Activated naive CD8-positive, alpha-beta T cell treated with anti-CD3 and anti-CD28 coated beads for 36 hours (primary cell): ENCODE measurements at regions not wholly inside any gene's neighbourhood (a gene's known extent, or its start where the extent isn't known, plus 50 kb on each side); places are given as distances from the start of the nearest gene placed in this dataset.
"Not testable (repeated sequence)": the region's sequence is repeated elsewhere in the genome, so short reads cannot be mapped to it uniquely, and the experiment has no call there.

Source experiments
- DNase-seq: peaks from one replicate; pipeline ENCODE4 v3.0.0; 2021
- H3K27ac Mint-ChIP-seq: one replicate; pipeline ENCODE4 v1.8.0; 2022; ENCODE audit warnings: mild to moderate bottlenecking, moderate library complexity, mixed read lengths
- H3K27me3 Mint-ChIP-seq: one replicate; pipeline ENCODE4 v1.8.0; 2022; ENCODE audit warnings: mild to moderate bottlenecking, mixed read lengths
- H3K36me3 Mint-ChIP-seq: one replicate; pipeline ENCODE4 v1.8.0; 2021; ENCODE audit warnings: mild to moderate bottlenecking, mixed read lengths
- H3K4me1 Mint-ChIP-seq: one replicate; pipeline ENCODE4 v1.8.0; 2021; ENCODE audit warnings: mixed read lengths
- H3K4me3 Mint-ChIP-seq: one replicate; pipeline ENCODE4 v1.8.0; 2022; ENCODE audit warnings: mild to moderate bottlenecking, moderate library complexity, mixed read lengths
- H3K9me3 Mint-ChIP-seq: one replicate; pipeline ENCODE4 v1.8.0; 2022; ENCODE audit warnings: mixed read lengths

- no peak for DNase-seq
- H3K4me1 Mint-ChIP-seq, result no peaks in the 10 kb centered on the region
- no peak overlapping the region for H3K4me3 Mint-ChIP-seq
- H3K36me3 Mint-ChIP-seq, result no peaks in the 10 kb centered on the region
- peaks cover 4% of the 10 kb centered on the region for H3K9me3 Mint-ChIP-seq
- no peak overlapping the region for H3K27ac Mint-ChIP-seq
- H3K27me3 Mint-ChIP-seq, result peaks cover 10% of the 10 kb centered on the region
Measured at GRCh38 chr10:3396116-3396515, 223.5 kb upstream of the PITRM1 start.

- Mint-ChIP-seq H3K4me3 (no peak overlapping the region), H3K27me3 (peaks cover 10% of the 10 kb centered on the region), H3K9me3 (peaks cover 4% of the 10 kb centered on the region), H3K36me3 (no peaks in the 10 kb centered on the region), H3K4me1 (no peaks in the 10 kb centered on the region), H3K27ac (no peak overlapping the region)
- no peak for DNase-seq
Measured at GRCh38 chr10:3395458-3395861, 222.9 kb upstream of the PITRM1 start.

- Mint-ChIP-seq H3K27ac (no peak overlapping the region), H3K27me3 (peaks cover 10% of the 10 kb centered on the region), H3K4me3 (no peak overlapping the region), H3K36me3 (no peaks in the 10 kb centered on the region), H3K9me3 (peaks cover 4% of the 10 kb centered on the region), H3K4me1 (no peaks in the 10 kb centered on the region)
- no peak for DNase-seq
Measured at GRCh38 chr10:3395041-3395440, 222.5 kb upstream of the PITRM1 start.

- DNase-seq, result no peak
- Mint-ChIP-seq H3K9me3 (peaks cover 4% of the 10 kb centered on the region), H3K4me1 (no peaks in the 10 kb centered on the region), H3K4me3 (no peak overlapping the region), H3K36me3 (no peaks in the 10 kb centered on the region), H3K27me3 (peaks cover 10% of the 10 kb centered on the region), H3K27ac (no peak overlapping the region)
Measured at GRCh38 chr10:3393958-3394357, 221.4 kb upstream of the PITRM1 start.

- H3K27ac Mint-ChIP-seq, result no peak overlapping the region
- H3K4me1 Mint-ChIP-seq, result no peaks in the 10 kb centered on the region
- no peaks in the 10 kb centered on the region for H3K36me3 Mint-ChIP-seq
- peaks cover 4% of the 10 kb centered on the region for H3K9me3 Mint-ChIP-seq
- DNase-seq, result no peak
- H3K27me3 Mint-ChIP-seq, result peaks cover 14% of the 10 kb centered on the region
- H3K4me3 Mint-ChIP-seq, result no peak overlapping the region
Measured at GRCh38 chr10:3391657-3392056, 219.1 kb upstream of the PITRM1 start.

GRCh38 chr10:3389130-3389529, 216.5 kb upstream of the PITRM1 start:
- H3K4me3 Mint-ChIP-seq, result no peak overlapping the region
- peaks cover 6% of the 10 kb centered on the region for H3K27me3 Mint-ChIP-seq
- no peak overlapping the region for H3K27ac Mint-ChIP-seq
- H3K36me3 Mint-ChIP-seq, result peaks cover 2% of the 10 kb centered on the region
- DNase-seq, result no peak
- peaks cover 12% of the 10 kb centered on the region for H3K9me3 Mint-ChIP-seq
- no peaks in the 10 kb centered on the region for H3K4me1 Mint-ChIP-seq

- Mint-ChIP-seq H3K27ac (no peak overlapping the region), H3K9me3 (peaks cover 12% of the 10 kb centered on the region)
Measured at GRCh38 chr10:3385487-3385886, 212.9 kb upstream of the PITRM1 start.

GRCh38 chr10:3382092-3382491, 209.5 kb upstream of the PITRM1 start:
- no peak overlapping the region for H3K4me3 Mint-ChIP-seq
- H3K36me3 Mint-ChIP-seq, result peaks cover 2% of the 10 kb centered on the region
- H3K9me3 Mint-ChIP-seq, result peaks cover 12% of the 10 kb centered on the region
- peaks cover 12% of the 10 kb centered on the region for H3K27me3 Mint-ChIP-seq
- DNase-seq, result no peak
- no peaks in the 10 kb centered on the region for H3K4me1 Mint-ChIP-seq
- no peak overlapping the region for H3K27ac Mint-ChIP-seq

More at GRCh38 chr10:3385487-3385886, 212.9 kb upstream of the PITRM1 start:
- H3K36me3 Mint-ChIP-seq, result peaks cover 2% of the 10 kb centered on the region
- no peak for DNase-seq
- no peak overlapping the region for H3K4me3 Mint-ChIP-seq
- H3K27me3 Mint-ChIP-seq, result peaks cover 12% of the 10 kb centered on the region
- no peaks in the 10 kb centered on the region for H3K4me1 Mint-ChIP-seq

GRCh38 chr10:3380406-3381050, 207.9 kb upstream of the PITRM1 start:
- Mint-ChIP-seq H3K27me3 (peaks cover 6% of the 10 kb centered on the region), H3K9me3 (peaks cover 12% of the 10 kb centered on the region), H3K36me3 (peaks cover 2% of the 10 kb centered on the region), H3K4me1 (no peaks in the 10 kb centered on the region), H3K27ac (no peak overlapping the region), H3K4me3 (no peak overlapping the region)
- no peak for DNase-seq

GRCh38 chr10:3376631-3377030, 204.0 kb upstream of the PITRM1 start:
- Mint-ChIP-seq H3K9me3 (no peaks in the 10 kb centered on the region), H3K4me3 (no peak overlapping the region), H3K4me1 (no peaks in the 10 kb centered on the region)

GRCh38 chr10:3375505-3375904, 202.9 kb upstream of the PITRM1 start:
- no peaks in the 10 kb centered on the region for H3K27me3 Mint-ChIP-seq
- H3K4me3 Mint-ChIP-seq, result no peak overlapping the region
- H3K4me1 Mint-ChIP-seq, result no peaks in the 10 kb centered on the region
- H3K27ac Mint-ChIP-seq, result no peak overlapping the region
- H3K9me3 Mint-ChIP-seq, result no peaks in the 10 kb centered on the region
- no peaks in the 10 kb centered on the region for H3K36me3 Mint-ChIP-seq
- no peak for DNase-seq

More at GRCh38 chr10:3376631-3377030, 204.0 kb upstream of the PITRM1 start:
- DNase-seq, result no peak
- Mint-ChIP-seq H3K36me3 (no peaks in the 10 kb centered on the region), H3K27ac (no peak overlapping the region), H3K27me3 (peaks cover 6% of the 10 kb centered on the region)

- no peaks in the 10 kb centered on the region for H3K4me1 Mint-ChIP-seq
- DNase-seq, result no peak
- H3K27me3 Mint-ChIP-seq, result no peaks in the 10 kb centered on the region
- H3K4me3 Mint-ChIP-seq, result no peak overlapping the region
- H3K27ac Mint-ChIP-seq, result no peak overlapping the region
- no peaks in the 10 kb centered on the region for H3K9me3 Mint-ChIP-seq
- H3K36me3 Mint-ChIP-seq, result no peaks in the 10 kb centered on the region
Measured at GRCh38 chr10:3374914-3375313, 202.3 kb upstream of the PITRM1 start.

- not testable (repeated sequence) for DNase-seq, H3K27me3 Mint-ChIP-seq, H3K27ac Mint-ChIP-seq, H3K9me3 Mint-ChIP-seq, H3K4me1 Mint-ChIP-seq, H3K4me3 Mint-ChIP-seq, H3K36me3 Mint-ChIP-seq
Measured at GRCh38 chr10:3373374-3374027, 200.9 kb upstream of the PITRM1 start.

GRCh38 chr10:3372281-3372680, 199.7 kb upstream of the PITRM1 start:
- Mint-ChIP-seq H3K4me1 (no peaks in the 10 kb centered on the region), H3K9me3 (no peaks in the 10 kb centered on the region), H3K4me3 (no peak overlapping the region), H3K27ac (no peak overlapping the region), H3K36me3 (no peaks in the 10 kb centered on the region), H3K27me3 (peaks cover 3% of the 10 kb centered on the region)
- no peak for DNase-seq

- H3K27ac Mint-ChIP-seq, H3K27me3 Mint-ChIP-seq, H3K4me1 Mint-ChIP-seq, H3K9me3 Mint-ChIP-seq, DNase-seq, H3K36me3 Mint-ChIP-seq, H3K4me3 Mint-ChIP-seq: not testable (repeated sequence)
Measured at GRCh38 chr10:3371624-3372023, 199.0 kb upstream of the PITRM1 start.

- no peak overlapping the region for H3K27ac Mint-ChIP-seq
- no peak for DNase-seq
- H3K27me3 Mint-ChIP-seq, result peaks cover 10% of the 10 kb centered on the region
- H3K36me3 Mint-ChIP-seq, result no peaks in the 10 kb centered on the region
- no peak overlapping the region for H3K4me3 Mint-ChIP-seq
- H3K9me3 Mint-ChIP-seq, result peaks cover 2% of the 10 kb centered on the region
- no peaks in the 10 kb centered on the region for H3K4me1 Mint-ChIP-seq
Measured at GRCh38 chr10:3366735-3367405, 194.3 kb upstream of the PITRM1 start.
